ENCODE measurements at regions not wholly inside any gene's neighbourhood (a gene's known extent, or its start where the extent isn't known, plus 50 kb on each side); places are given as distances from the start of the nearest gene placed in this dataset.
"Not testable (repeated sequence)": the region's sequence is repeated elsewhere in the genome, so short reads cannot be mapped to it uniquely, and the experiment has no call there.

- no peak for DNase-seq (ENCODE audit: low spot score)
Observed at GRCh38 chr22:27064386-27064785, 407.0 kb downstream of the MIAT start.

GRCh38 chr22:27065279-27065678, 407.9 kb downstream of the MIAT start:
- no peak for DNase-seq (ENCODE audit: low spot score)

GRCh38 chr22:27066856-27067255, 409.5 kb downstream of the MIAT start:
- no peak for DNase-seq (ENCODE audit: low spot score)

GRCh38 chr22:27068121-27068520, 410.7 kb downstream of the MIAT start:
- DNase-seq (ENCODE audit: low spot score), result no peak

- no peak for DNase-seq (ENCODE audit: low spot score)
Observed at GRCh38 chr22:27070594-27070993, 413.2 kb downstream of the MIAT start.

- no peak for DNase-seq (ENCODE audit: low spot score)
Observed at GRCh38 chr22:27073601-27074425, 416.4 kb downstream of the MIAT start.

GRCh38 chr22:27075028-27075678, 417.8 kb downstream of the MIAT start:
- no peak for DNase-seq (ENCODE audit: low spot score)

GRCh38 chr22:27075891-27076290, 418.5 kb downstream of the MIAT start:
- no peak for DNase-seq (ENCODE audit: low spot score)

GRCh38 chr22:27078064-27078463, 420.7 kb downstream of the MIAT start:
- not testable (repeated sequence) for DNase-seq (ENCODE audit: low spot score)

- DNase-seq (ENCODE audit: low spot score), result no peak
Observed at GRCh38 chr22:27080036-27080578, 422.7 kb downstream of the MIAT start.

GRCh38 chr22:27080863-27081262, 423.5 kb downstream of the MIAT start:
- DNase-seq (ENCODE audit: low spot score), result no peak

GRCh38 chr22:27083610-27084009, 426.2 kb downstream of the MIAT start:
- DNase-seq (ENCODE audit: low spot score), result no peak

GRCh38 chr22:27084130-27084529, 426.7 kb downstream of the MIAT start:
- no peak for DNase-seq (ENCODE audit: low spot score)

- no peak for DNase-seq (ENCODE audit: low spot score)
Observed at GRCh38 chr22:27086080-27087044, 429.0 kb downstream of the MIAT start.

- DNase-seq (ENCODE audit: low spot score), result no peak
Observed at GRCh38 chr22:27087051-27087450, 429.7 kb downstream of the MIAT start.

GRCh38 chr22:27088026-27088425, 430.6 kb downstream of the MIAT start:
- DNase-seq (ENCODE audit: low spot score), result no peak

- no peak for DNase-seq (ENCODE audit: low spot score)
Observed at GRCh38 chr22:27089264-27089663, 431.9 kb downstream of the MIAT start.

GRCh38 chr22:27090611-27091011, 433.2 kb downstream of the MIAT start:
- no peak for DNase-seq (ENCODE audit: low spot score)

- no peak for DNase-seq (ENCODE audit: low spot score)
Observed at GRCh38 chr22:27093422-27093821, 436.0 kb downstream of the MIAT start.

GRCh38 chr22:27094633-27095308, 437.4 kb downstream of the MIAT start:
- no peak for DNase-seq (ENCODE audit: low spot score)

GRCh38 chr22:27097506-27097905, 440.1 kb downstream of the MIAT start:
- no peak for DNase-seq (ENCODE audit: low spot score)

- DNase-seq (ENCODE audit: low spot score), result no peak
Observed at GRCh38 chr22:27097933-27098332, 440.5 kb downstream of the MIAT start.
